HG03460 (cell line): ENCODE measurements at regions not wholly inside any gene's neighbourhood (a gene's known extent, or its start where the extent isn't known, plus 50 kb on each side); places are given as distances from the start of the nearest gene placed in this dataset.

Experiments
- ATAC-seq: cut with Tn5 transposase; IDR thresholded peaks from one replicate; pipeline ENCODE4 v1.9.1; 2021; ENCODE audit not compliant: unreplicated experiment

DNA sequence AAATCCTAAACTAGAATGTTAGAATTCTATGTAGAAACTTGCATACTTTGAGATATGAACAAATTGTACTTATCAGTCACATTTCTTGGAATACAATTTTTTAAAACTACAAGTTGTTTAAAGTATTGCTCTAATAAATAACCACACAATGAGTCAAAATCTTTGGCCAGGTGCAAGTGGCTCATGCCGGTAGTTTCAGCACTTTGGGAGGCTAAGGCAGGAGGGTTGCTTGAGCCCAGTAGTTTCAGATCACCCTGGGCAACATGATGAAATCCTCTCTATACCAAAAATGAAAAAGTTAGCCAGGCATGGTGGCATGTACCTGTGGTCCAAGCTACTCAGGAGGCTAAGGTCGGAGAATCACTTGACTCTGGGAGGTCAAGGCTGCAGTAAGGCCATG is 257.8 kb downstream of the COX7C start:
- ATAC-seq = no peak

- no peak for ATAC-seq
These were observed 260.5 kb downstream of the COX7C start for GRCh38 chr5:86878250-86878649.

GRCh38 chr5:86879086-86879485 is 261.3 kb downstream of the COX7C start:
- ATAC-seq = no peak

- no peak for ATAC-seq
These were observed 262.6 kb downstream of the COX7C start for GRCh38 chr5:86880344-86880743.

DNA sequence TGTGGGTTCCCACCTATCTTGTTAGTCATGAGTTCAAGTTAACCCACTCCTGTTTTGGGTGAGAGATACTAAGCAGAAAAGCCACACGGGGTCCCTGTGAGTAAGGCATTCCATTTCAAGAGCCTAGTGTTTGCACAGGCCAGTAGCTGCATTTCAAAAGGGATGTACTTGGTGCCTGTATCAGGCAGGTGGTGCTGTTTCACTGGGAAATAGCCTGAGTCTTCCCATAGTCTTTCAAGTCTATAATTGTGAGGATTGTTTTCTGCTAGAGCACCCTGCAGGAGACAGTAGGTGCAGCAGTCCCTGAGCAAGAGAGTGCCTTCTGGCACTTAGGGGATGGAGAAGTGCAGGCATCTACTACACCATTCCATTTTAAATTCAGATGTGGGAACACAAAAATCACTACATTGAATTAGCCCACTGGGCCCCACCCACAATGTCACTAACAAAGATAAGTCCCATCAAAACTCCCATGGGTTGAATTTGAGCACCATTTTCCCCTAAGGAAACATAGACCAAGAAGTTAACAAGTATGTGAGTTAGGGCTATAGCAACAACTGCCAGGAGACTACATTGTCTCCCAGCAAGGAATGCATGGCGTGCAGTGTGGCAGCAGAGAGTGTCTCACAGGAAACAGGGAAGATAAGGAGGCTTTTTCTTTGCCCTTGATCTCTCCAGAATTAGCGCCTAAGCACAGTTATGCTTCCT is 263.2 kb downstream of the COX7C start:
- peak; percentile 86 for ATAC-seq

DNA sequence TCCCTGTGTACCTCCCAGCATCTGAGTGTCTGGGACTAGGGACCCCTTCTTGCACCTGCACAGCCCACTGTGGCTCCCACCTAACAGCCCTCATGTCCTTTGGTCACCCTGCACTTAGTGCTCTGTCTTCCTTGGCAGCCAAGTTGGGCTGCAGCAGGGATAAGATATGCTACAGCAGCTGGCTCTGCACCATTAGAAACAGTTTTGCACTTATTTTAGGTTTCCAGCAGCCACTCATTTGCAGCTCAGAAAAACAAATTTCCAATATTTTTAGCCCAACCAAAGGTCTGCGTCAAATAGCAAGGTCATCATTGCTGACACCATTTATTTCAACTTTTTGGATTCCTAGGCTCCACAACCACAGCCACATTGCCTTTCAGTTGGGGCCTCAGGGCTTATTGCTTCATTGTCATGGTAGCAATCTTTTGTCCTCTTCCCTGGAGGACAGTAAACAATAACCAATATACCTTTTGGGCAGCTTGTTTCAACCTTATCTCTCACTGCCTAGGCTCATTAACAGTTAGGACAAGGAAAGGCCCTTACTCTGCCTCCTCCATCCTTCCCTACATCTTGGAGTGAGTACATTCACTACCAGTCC is 263.9 kb downstream of the COX7C start:
- no peak for ATAC-seq

- ATAC-seq = no peak
These were observed 266.9 kb downstream of the COX7C start for GRCh38 chr5:86884608-86885007.

DNA sequence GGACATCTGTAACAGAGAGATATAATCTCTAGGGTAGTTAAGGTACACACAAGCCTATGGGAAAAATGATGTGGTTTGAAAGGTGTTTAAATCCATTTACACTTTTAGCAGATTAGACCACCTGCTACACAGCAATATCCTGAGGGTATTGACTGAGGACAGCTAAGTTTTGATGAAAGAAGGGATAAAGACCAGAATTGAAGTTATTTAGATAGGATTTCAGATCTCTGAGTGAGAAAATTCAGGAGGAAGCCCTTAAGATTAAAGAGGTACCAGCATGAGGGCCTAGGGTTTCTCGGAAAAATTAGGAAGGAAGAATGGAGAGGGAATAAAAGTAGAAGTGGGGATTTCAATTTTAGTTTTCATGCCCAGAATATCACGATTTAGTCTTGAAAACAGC is 267.3 kb downstream of the COX7C start:
- ATAC-seq = no peak

GRCh38 chr5:86885489-86886230 is 267.9 kb downstream of the COX7C start:
- no peak for ATAC-seq

DNA sequence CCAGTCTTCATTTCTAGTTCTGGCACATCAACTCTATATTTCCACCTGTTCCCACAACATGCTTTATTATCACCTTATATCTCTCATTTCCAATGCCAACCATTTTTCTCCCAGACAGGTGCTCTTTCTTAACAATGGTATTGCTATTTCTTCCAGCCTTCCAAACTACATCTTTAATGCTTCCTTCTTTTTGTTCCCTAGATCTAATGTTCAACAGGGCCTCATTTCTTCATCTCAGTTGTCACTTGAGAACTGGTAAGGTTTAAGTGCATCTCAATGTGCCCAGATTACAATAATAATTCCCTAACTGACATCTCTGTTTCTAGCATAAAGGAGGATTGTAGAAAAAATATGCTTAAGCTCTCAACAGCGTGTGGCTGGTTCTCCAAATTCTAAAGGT is 272.6 kb downstream of the COX7C start:
- no peak for ATAC-seq

- ATAC-seq = no peak
These were observed 276.3 kb downstream of the COX7C start for GRCh38 chr5:86894056-86894455.

GRCh38 chr5:86896916-86897315 is 279.2 kb downstream of the COX7C start:
- ATAC-seq = no peak

DNA sequence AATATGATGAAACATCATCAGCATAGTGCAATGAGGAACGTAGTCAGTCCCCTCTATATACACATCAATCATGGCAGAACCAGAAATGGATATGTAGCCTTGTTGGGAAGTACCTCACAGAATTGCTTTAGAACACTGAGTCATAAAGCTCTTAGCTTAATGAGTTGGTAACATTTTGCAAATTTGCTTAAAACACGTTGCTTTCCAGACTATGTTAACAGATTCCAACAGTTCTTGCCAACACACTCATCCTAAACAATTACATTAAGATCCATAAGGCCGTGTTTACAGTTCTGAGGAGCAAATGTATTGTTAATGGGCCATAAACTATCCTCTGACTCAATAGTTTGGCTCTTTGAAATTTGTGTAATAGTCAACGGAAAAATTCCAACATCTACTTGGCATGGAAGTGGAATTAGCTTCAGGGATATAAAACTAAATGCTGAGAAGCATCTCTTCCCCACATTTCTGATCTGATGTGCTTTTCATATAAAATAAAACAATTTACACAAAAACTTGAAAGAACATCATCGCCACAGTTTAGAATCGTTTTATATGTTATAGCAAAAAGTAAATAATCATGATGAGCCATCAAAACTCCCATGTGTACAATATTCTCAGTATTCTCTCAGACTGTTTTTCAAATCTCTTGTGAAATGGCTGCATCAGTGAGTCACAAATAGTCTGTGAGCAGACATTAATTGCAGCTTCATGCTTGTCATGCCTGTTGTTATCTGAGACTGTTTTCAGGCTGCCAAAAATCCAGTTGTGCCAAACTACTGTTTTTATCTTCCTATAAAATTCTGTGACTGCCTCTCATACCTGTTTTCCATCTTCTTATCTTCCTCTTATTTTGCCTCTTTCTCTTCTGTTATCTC is 291.9 kb downstream of the COX7C start:
- ATAC-seq = no peak

DNA sequence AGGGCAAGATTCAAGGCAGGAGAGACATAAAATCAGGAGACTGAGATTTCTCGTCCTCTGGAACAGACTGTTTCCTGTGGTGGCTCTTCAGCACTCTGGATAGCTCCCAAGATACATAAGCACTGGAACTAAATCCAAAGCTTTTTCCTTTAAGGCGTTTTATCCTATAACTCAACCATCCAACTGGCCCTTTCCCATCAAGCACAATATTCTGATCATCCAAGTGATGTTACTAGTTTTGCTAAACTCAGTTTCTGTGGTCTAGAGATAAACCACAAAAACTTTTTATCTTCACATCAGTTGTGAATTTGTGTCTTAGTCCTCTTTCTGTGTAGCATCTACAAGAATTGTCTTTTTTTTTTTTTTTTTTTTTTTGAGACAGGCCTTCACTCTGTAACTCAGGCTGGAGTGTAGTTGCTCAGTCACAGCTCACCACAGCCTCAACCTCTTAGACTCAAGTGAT is 299.4 kb downstream of the COX7C start:
- no peak for ATAC-seq

DNA sequence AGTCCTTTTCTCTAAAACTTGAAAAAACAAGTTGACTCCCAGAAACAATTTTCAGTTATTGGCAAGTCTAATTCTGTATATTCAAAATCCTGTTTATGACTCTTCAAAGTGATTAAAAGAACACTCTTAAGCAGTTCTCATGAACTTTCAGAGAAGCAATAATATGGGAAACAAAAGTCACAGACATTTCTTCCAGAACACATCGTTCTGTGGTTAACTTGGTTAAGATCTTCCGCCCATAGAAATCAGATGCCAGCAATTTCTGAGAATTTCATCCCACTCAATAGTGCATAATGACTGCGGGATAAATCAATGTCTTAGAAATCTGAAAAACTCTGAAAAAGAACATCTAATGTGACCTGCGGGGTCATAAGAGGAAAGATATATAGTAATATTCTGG is 300.5 kb downstream of the COX7C start:
- ATAC-seq = no peak

DNA sequence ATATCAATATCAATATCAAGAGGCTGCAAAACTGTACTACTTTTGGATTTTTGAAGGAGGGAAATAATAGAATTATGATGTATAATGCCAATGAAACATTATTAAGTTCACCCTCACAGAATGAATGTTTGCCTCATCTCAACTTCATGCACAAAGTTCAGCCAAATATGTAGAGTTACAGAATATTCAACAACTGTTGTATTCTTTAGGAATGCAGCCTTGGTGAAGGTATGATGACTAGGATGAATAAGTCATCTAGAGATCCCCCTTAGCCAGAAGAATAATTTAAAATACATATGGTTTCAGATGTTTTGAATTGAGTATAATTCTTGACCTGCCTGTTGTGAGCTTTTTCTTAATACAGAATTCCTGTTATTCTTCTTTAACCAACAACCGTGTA is 308.3 kb downstream of the COX7C start:
- ATAC-seq = no peak

DNA sequence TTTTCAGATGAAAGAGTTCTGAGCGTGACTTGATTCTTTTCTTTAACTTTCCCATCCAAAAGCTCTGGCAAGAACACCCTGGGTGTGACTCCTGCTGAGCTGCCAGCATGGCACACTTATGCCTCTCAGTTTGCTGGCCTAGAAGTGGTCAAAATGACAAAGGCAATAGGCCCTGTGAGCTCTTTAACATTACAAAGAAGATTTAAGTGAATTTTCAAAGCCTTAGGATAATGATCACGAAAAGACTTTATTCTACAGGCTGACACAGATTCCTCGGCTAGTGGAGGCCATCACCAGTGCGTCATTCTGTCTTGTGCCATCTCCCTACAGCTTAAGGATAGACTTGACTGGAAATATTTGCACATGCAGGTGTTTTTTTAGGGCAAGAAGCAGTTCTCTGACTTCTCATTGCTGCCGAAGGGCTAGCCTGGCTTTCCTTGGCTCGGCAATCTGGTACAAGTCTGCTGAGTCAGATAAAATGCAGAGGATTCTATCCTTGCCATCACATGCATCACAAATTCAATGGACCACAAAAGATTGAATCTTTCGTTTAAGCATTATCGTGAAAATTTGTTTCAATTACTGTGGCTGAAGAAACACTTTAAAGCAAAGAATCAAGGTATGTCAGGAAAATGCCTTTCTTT is 311.5 kb downstream of the COX7C start:
- no peak for ATAC-seq

- ATAC-seq = no peak
These were observed 315.9 kb upstream of the RASA1 start for GRCh38 chr5:86951761-86952160.

- ATAC-seq = no peak
These were observed 302.8 kb upstream of the RASA1 start for GRCh38 chr5:86964889-86965288.

DNA sequence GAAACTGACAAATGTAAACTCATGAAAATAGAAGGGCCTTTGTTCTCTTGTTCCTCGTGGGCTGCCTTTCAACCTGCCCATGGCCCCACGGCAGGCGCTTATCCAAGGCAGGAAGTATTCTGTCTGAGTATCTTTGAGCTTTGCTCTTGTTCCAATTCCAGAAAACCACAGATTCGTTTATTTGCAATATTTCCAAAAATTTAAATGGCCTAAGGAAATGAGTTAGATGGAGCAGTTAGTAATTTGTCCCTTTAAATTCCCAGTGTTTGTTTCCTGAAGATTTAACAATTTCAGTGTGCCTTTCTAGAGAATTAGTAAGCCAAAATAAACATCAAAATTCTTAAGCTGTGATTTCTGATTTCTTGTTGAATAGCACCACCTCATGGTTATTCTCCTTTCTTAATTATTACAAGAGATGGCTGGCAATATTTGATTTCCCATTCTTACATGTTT is 299.4 kb upstream of the RASA1 start:
- ATAC-seq = no peak

DNA sequence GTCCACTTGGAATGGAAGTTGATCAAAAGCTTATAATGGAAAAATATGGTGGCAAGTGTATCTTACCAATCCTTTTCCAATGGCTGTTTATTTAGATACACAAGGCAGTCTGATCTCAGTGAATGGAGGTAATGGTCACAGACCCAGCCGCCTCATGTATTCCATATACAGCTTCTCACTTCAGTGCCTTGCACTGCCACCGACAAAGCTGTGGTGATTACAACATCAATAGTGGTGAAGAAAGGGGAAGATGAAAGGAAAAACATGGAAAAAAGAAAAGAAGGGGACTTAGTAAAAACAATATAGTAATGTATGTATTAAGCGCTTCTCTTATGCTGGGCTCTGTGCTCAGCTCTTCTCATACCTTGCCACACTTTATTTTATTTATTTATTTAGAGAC is 297.3 kb upstream of the RASA1 start:
- ATAC-seq = no peak
